ENCODE measurements at regions not wholly inside any gene's neighbourhood (a gene's known extent, or its start where the extent isn't known, plus 50 kb on each side); places are given as distances from the start of the nearest gene placed in this dataset.
"Not testable (repeated sequence)": the region's sequence is repeated elsewhere in the genome, so short reads cannot be mapped to it uniquely, and the experiment has no call there.

DNA sequence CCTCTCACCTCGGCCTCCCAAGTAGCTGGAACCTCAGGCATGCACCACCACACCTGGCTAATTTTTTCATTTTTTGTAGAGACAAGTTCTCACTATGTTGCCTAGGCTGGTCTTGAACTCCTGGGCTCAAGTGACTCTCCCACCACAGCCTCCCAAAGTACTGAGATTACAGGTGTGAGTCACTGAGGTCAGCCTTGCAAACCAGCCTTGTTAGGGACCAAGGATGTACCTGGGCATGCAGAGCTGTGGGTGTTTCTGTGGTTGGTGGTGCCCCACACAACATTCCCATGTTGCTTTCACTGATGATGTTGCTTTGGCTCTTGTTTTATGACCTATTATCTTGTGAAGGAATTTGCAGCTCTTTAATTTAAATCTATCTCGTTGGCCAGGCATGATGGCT, 54.8 kb downstream of the OTUD1 start:
- no peak for DNase-seq

GRCh38 chr10:23496727-23497126, 57.9 kb downstream of the OTUD1 start:
- no peak for DNase-seq

- DNase-seq, result no peak
Measured at GRCh38 chr10:23499372-23500132, 60.7 kb downstream of the OTUD1 start.

- DNase-seq, result no peak
Measured at GRCh38 chr10:23505797-23506465, 67.1 kb downstream of the OTUD1 start.

GRCh38 chr10:23512355-23513058, 73.6 kb downstream of the OTUD1 start:
- no peak for DNase-seq

DNA sequence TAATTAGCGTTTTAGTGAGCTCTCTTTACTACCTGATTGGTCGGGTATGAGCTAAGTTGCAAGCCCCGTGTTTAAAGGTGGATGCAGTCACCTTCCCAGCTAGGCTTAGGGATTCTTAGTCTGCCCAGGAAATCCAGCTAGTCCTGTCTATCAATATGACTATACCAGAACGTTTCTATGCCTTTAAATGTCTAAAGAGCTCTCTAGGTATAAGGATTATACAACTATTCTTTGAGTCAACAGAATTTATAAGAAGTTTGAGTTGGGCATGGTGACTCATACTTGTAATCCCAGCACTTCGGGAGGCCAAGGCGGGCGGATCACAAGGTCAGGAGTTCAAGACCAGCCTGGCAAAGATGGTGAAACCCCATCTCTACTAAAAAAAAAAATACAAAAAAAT, 74.7 kb downstream of the OTUD1 start:
- DNase-seq, result not testable (repeated sequence)

DNA sequence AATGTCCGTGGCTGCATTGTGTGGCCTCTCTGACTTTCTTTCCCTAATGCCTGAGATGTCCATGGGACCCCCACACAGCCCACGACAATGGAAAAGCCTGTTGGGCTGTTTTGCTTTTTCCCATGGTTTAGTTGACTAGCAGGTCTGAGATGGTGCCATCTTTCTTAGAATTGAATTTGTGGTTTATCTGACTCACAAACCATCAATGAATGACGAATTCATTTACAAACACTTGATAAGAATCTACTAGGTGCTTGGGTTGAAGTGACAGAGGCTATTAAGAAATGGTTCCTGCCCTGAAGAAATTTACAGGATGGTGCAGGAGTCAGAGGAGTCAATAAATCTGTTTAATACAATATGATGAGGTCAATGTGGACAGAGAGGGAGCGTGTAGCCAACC, 75.4 kb downstream of the OTUD1 start:
- DNase-seq, result peak; percentile 7

GRCh38 chr10:23516530-23516929, 77.7 kb downstream of the OTUD1 start:
- DNase-seq, result no peak

- no peak for DNase-seq
Measured at GRCh38 chr10:23517155-23517554, 78.3 kb downstream of the OTUD1 start.

DNA sequence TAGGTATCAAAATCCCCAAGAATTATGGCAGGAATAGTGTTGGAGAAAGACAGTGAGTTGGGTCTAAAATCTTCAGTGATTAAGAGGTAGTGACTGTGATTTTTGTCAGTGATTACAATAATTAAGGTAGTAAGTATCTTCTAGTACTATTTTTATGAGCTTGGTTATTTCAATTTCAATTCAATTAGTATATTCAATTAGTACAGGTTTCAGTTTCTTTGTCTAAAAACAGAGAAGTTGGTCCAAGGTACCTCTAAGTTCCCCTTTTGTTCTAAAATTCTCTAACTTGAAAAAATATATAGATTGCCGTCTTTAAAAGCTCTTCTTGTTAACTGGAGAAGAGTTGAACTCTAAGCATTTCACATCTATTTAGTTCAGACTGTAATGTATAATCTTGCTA, 82.9 kb downstream of the OTUD1 start:
- DNase-seq, result no peak

GRCh38 chr10:23522345-23522744, 83.5 kb downstream of the OTUD1 start:
- no peak for DNase-seq

DNA sequence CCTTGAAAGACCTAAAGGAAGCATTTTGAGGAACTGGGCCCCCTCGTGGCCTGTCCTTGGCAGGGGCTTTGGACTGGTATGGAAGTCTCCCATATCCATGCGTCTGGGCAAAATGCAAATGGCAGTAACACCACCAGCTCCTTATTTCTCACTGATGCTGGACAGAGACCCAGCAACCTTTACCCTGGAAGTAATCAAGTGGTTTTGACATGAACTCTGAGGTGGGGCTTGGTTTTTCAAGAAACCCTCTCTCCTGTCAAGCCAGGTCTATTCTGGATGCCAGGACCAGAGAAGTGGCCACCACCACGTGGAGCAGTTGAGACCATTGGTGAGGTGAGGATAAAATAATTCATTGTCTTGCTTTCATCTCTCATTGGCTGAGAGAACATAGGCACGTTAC, 84.4 kb downstream of the OTUD1 start:
- DNase-seq, result no peak

DNA sequence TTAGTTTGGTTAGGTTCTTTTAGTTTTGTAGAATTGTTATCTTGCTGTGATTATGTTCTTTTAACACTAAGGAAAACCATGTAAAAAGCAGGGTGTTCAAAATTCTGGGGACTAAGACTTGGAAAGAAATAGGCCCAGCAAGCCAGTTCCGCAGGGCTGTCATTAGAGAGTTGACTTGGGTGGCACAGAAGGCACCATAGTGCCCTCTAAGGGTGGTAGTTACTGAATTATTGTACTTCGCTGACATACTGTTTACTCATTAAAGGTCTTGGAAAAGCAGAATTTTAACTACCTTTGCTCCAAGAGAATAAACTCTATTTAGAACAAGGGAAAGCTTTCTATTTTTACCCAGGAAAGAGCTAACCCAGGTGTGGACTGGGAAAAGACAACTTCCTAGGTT, 86.5 kb downstream of the OTUD1 start:
- DNase-seq, result no peak

GRCh38 chr10:23528419-23528818, 89.5 kb downstream of the OTUD1 start:
- no peak for DNase-seq

GRCh38 chr10:23529625-23530024, 90.8 kb downstream of the OTUD1 start:
- no peak for DNase-seq

- no peak for DNase-seq
Measured at GRCh38 chr10:23530079-23530478, 91.2 kb downstream of the OTUD1 start.

DNA sequence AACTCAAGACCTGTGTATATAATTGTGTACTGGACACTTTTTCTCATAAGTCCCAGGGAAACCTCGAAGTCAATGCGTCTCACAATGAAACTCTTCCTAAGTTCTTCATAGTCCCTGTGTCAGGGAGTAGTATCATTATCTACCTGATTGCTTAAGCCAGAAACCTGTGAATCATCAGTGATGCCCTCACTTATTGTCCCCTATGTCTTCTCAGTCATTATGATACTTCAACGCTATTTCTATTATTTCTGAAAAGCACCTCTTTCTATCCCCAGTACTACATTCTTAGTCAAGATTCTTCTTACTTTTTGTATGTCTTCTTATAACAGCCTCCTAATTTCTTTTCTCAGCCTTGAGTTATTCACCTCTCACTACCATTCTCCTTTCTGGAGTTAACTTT, 94.3 kb downstream of the OTUD1 start:
- no peak for DNase-seq

GRCh38 chr10:23534326-23534725, 95.5 kb downstream of the OTUD1 start:
- DNase-seq, result no peak

- DNase-seq, result no peak
Measured at GRCh38 chr10:23534761-23535160, 95.9 kb downstream of the OTUD1 start.

DNA sequence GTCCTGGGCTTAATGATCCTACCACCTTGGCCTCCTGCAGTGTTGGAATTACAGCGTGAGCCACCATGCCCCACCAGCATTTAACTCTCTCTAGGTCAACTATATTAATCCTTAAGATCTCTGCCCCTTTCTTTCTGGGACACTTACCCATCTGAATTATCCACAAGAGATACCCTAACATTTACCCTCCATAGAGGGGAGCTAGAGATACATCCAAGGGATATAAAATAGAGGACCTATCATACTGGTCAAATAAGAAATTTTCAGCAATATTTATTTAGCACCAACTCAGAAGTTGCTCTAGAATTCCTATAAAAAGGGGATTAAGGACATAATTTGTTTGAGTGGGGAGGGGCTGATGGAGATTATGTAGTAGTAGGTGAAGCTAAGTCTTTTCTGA, 96.5 kb downstream of the OTUD1 start:
- DNase-seq, result no peak

DNA sequence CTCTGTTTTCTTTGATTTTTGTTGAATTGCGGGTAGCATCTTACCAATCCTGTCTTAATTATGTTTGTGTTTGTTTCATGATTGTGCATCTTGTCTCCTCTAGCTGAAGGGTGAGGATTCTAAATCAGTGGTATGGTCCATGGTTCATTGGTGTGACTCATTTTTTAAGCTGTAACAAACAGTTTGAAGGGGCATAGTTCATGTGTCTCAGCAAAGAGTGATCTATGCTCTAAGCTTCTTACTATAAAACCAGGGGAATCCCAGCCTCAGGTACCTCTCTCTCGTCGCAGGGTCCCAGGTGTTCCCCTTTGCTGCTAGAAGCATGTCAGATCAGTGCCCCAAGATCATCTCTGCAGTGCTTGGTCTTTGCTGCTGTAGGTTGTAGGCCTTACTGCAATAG, 100.1 kb downstream of the OTUD1 start:
- no peak for DNase-seq

DNA sequence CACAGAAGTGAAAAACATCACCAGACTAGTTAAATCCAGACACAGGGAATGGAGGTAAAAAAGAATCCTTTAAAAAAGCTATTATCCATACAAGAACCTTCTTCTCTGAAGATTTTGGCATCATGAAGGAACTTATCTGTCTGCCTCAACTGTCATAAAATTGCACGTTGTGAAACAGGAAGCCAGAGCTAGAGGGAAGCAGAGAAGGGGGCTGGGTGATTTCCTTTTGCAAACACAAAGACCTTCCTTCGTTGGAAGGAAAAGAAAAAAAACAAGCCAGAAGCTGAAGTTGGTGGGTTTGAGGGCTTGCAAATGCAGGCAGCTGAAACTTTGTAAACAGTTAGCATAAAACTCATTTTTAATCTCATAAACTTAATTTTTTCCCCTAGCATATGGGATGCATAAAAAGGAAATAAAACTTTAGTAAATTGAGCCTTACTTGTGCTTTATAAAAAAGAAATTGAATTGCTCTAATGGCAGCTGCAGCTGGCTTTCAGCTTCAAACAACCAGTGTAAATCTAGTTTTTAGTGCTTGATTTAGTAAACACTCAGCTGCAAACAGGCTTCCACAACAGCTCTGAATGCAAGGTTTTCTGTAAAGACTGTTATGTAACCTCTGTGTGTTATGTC, 101.6 kb downstream of the OTUD1 start:
- DNase-seq, result no peak

- no peak for DNase-seq
Measured at GRCh38 chr10:23543691-23544380, 105.0 kb downstream of the OTUD1 start.
